GM23338 (cell line): ENCODE measurements at regions not wholly inside any gene's neighbourhood (a gene's known extent, or its start where the extent isn't known, plus 50 kb on each side); places are given as distances from the start of the nearest gene placed in this dataset.

ENCODE experiments used
- ATAC-seq: fragments of 200-7000 bp; cut with Tn5 transposase; 3 replicates; pipeline ENCODE4 v1.9.1; 2020
- DNase-seq: peaks from one replicate; pipeline ENCODE4 v3.0.0-alpha.2; 2015; ENCODE audit warnings: low spot score
- H2AFZ ChIP-seq: fragments of 200-600 bp; sonication (generic); 2 replicates; pipeline ENCODE4 v1.8.0; 2016; ENCODE audit warnings: antibody characterized with exemption, mild to moderate bottlenecking, moderate library complexity
- H3F3A ChIP-seq: fragments of 200-600 bp; sonication (generic); replicated peaks from 2 replicates; pipeline ENCODE4 v1.8.0; 2017; ENCODE audit warnings: antibody characterized with exemption, mixed run types, low read depth
- H3K27ac ChIP-seq: fragments of 200-600 bp; sonication (generic); 2 replicates; pipeline ENCODE4 v1.6.1; 2016; ENCODE audit warnings: low read depth
- H3K27me3 ChIP-seq: fragments of 200-600 bp; sonication (generic); 2 replicates; pipeline ENCODE4 v1.8.0; 2016; ENCODE audit warnings: mild to moderate bottlenecking, mixed run types, moderate library complexity; ENCODE audit not compliant: insufficient read depth
- H3K36me3 ChIP-seq: fragments of 200-600 bp; sonication (generic); 2 replicates; pipeline ENCODE4 v1.8.0; 2016; ENCODE audit warnings: mild to moderate bottlenecking; ENCODE audit not compliant: insufficient read depth
- H3K4me1 ChIP-seq: fragments of 200-600 bp; sonication (generic); 2 replicates; pipeline ENCODE4 v1.8.0; 2016; ENCODE audit warnings: mild to moderate bottlenecking, moderate library complexity; ENCODE audit not compliant: insufficient read depth
- H3K4me2 ChIP-seq: fragments of 200-600 bp; sonication (generic); 2 replicates; pipeline ENCODE4 v1.7.1; 2017; ENCODE audit warnings: mixed run types
- H3K4me3 ChIP-seq: fragments of 200-600 bp; sonication (generic); 2 replicates; pipeline ENCODE4 v1.6.1; 2016; ENCODE audit warnings: mixed run types
- H3K79me2 ChIP-seq: fragments of 200-600 bp; sonication (generic); replicated peaks from 2 replicates; pipeline ENCODE4 v1.8.0; 2017; ENCODE audit warnings: mild to moderate bottlenecking; ENCODE audit not compliant: insufficient read depth
- H3K9me2 ChIP-seq: fragments of 200-600 bp; sonication (generic); 2 replicates; pipeline ENCODE4 v1.8.0; 2017; ENCODE audit not compliant: insufficient read depth
- H4K20me1 ChIP-seq: fragments of 200-600 bp; sonication (generic); replicated peaks from 2 replicates; pipeline ENCODE4 v1.8.0; 2017; ENCODE audit warnings: mild to moderate bottlenecking; ENCODE audit not compliant: insufficient read depth
- H3K27ac Mint-ChIP-seq: 2 replicates; pipeline ENCODE4 v1.8.0; 2020; ENCODE audit warnings: inconsistent platforms, mild to moderate bottlenecking, moderate library complexity, mixed read lengths
- H3K27me3 Mint-ChIP-seq: 3 replicates; pipeline ENCODE4 v1.8.0; 2022; ENCODE audit warnings: low read depth, mild to moderate bottlenecking, moderate library complexity, mixed read lengths, inconsistent platforms; ENCODE audit not compliant: insufficient read depth, poor library complexity
- H3K36me3 Mint-ChIP-seq: 3 replicates; pipeline ENCODE4 v1.8.0; 2021; ENCODE audit warnings: low read depth, mild to moderate bottlenecking, inconsistent platforms, moderate library complexity, mixed read lengths
- H3K4me1 Mint-ChIP-seq: 3 replicates; pipeline ENCODE4 v1.8.0; 2020; ENCODE audit warnings: mild to moderate bottlenecking, inconsistent platforms, mixed read lengths
- H3K4me3 Mint-ChIP-seq: 3 replicates; pipeline ENCODE4 v1.8.0; 2021; ENCODE audit warnings: moderate library complexity, mild to moderate bottlenecking, inconsistent platforms, mixed read lengths
- H3K9me3 Mint-ChIP-seq: 3 replicates; pipeline ENCODE4 v1.8.0; 2020; ENCODE audit warnings: moderate library complexity, mild to moderate bottlenecking, inconsistent platforms, mixed read lengths
- CREB1 ChIP-seq: fragments of 250-450 bp; sonication (Bioruptor Pico); IDR thresholded peaks from 2 replicates; pipeline ENCODE4 v1.5.0; 2020; ENCODE audit warnings: low read depth, mild to moderate bottlenecking, moderate library complexity
- CTCF ChIP-seq, 2 experiments: fragments of 200-600 bp in 1 of 2; sonication (generic) in 1 of 2; conservative IDR thresholded peaks; 2 replicates each; pipeline versions ENCODE4 v1.5.1 to v1.6.1; 2016 to 2017; ENCODE audit warnings: antibody characterized with exemption in 2 of 2, low read depth in 2 of 2, mild to moderate bottlenecking in 2 of 2, moderate library complexity in 1 of 2
- EZH2 ChIP-seq: fragments of 200-600 bp; sonication (generic); IDR thresholded peaks from one replicate; pipeline ENCODE4 v1.8.0; 2017; ENCODE audit warnings: antibody characterized with exemption, mild to moderate bottlenecking, low read depth; ENCODE audit not compliant: unreplicated experiment
- EZH2phosphoT487 ChIP-seq: fragments of 200-600 bp; sonication (generic); IDR thresholded peaks from one replicate; pipeline ENCODE4 v1.8.1; 2018; ENCODE audit warnings: antibody characterized with exemption; ENCODE audit not compliant: unreplicated experiment
- JUNB ChIP-seq: IDR thresholded peaks from one replicate; pipeline ENCODE4 v1.6.1; 2016; ENCODE audit warnings: antibody characterized with exemption; ENCODE audit not compliant: unreplicated experiment
- NANOG ChIP-seq: IDR thresholded peaks from 2 replicates; pipeline ENCODE4 v1.6.1; 2016; ENCODE audit warnings: antibody characterized with exemption, borderline replicate concordance
- POLR2AphosphoS5 ChIP-seq: IDR thresholded peaks from 2 replicates; pipeline ENCODE4 v1.6.1; 2016; ENCODE audit warnings: antibody characterized with exemption, low read depth
- REST ChIP-seq: IDR thresholded peaks from one replicate; pipeline ENCODE4 v1.6.1; 2018; ENCODE audit warnings: antibody characterized with exemption; ENCODE audit not compliant: unreplicated experiment
- STAT1 ChIP-seq: IDR thresholded peaks from one replicate; pipeline ENCODE4 v1.6.1; 2016; ENCODE audit warnings: antibody characterized with exemption; ENCODE audit not compliant: unreplicated experiment
- ZNF114 ChIP-seq: fragments of 250-450 bp; sonication (Bioruptor Pico); IDR thresholded peaks from 2 replicates; pipeline ENCODE4 v1.5.0; 2020; ENCODE audit warnings: mild to moderate bottlenecking, moderate library complexity
- ZNF331 ChIP-seq: fragments of 250-450 bp; sonication (Bioruptor Pico); IDR thresholded peaks from 2 replicates; pipeline ENCODE4 v1.5.0; 2020; ENCODE audit warnings: low read depth, mild to moderate bottlenecking, moderate library complexity
- ZNF462 ChIP-seq: fragments of 250-450 bp; sonication (Bioruptor Pico); IDR thresholded peaks from 2 replicates; pipeline ENCODE4 v1.5.0; 2020; ENCODE audit warnings: mild to moderate bottlenecking, moderate library complexity
- TF ChIP-seq, protein P1 (sequence below): IDR thresholded peaks from 2 replicates; pipeline ENCODE4 v1.6.1; 2016; ENCODE audit warnings: antibody characterized with exemption

- no peaks in the 10 kb centered on the region for H4K20me1 ChIP-seq
- no peaks in the 10 kb centered on the region for H3K27me3 ChIP-seq
- H3K36me3 ChIP-seq = no peaks in the 10 kb centered on the region
- H3K9me2 ChIP-seq = no peaks in the 10 kb centered on the region
- no peak overlapping the region for H3K27ac ChIP-seq
- no peak overlapping the region for H2AFZ ChIP-seq
- Mint-ChIP-seq H3K27me3 (no peaks in the 10 kb centered on the region), H3K36me3 (no peaks in the 10 kb centered on the region; the same call in 2 of the 3 replicates), H3K27ac (no peak overlapping the region), H3K4me3 (no peak overlapping the region), H3K9me3 (no peaks in the 10 kb centered on the region), H3K4me1 (peaks cover 38% of the 10 kb centered on the region)
- H3F3A ChIP-seq = no peaks in the 10 kb centered on the region
- no peak overlapping the region for H3K4me2 ChIP-seq
- peaks cover 37% of the 10 kb centered on the region for H3K4me1 ChIP-seq
- TF ChIP-seq ZNF462 (CRISPR knock-in tag) = no peak
- no peak for TF ChIP-seq STAT1
- TF ChIP-seq NANOG = no peak
- no peak for TF ChIP-seq POLR2AphosphoS5
- TF ChIP-seq, protein P1, sequence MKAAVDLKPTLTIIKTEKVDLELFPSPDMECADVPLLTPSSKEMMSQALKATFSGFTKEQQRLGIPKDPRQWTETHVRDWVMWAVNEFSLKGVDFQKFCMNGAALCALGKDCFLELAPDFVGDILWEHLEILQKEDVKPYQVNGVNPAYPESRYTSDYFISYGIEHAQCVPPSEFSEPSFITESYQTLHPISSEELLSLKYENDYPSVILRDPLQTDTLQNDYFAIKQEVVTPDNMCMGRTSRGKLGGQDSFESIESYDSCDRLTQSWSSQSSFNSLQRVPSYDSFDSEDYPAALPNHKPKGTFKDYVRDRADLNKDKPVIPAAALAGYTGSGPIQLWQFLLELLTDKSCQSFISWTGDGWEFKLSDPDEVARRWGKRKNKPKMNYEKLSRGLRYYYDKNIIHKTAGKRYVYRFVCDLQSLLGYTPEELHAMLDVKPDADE = no peak
- TF ChIP-seq ZNF114 (CRISPR knock-in tag) = no peak
- TF ChIP-seq JUNB = no peak
- no peak for TF ChIP-seq CREB1 (CRISPR knock-in tag)
- no peak for TF ChIP-seq EZH2phosphoT487
- TF ChIP-seq REST = no peak
- TF ChIP-seq EZH2 = no peak
- TF ChIP-seq ZNF331 (CRISPR knock-in tag) = no peak
- TF ChIP-seq CTCF (conservative IDR thresholded peaks at IDR 0.05; ENCODE audit: low read depth in 2 of 2) = no peak
- no peaks in the 10 kb centered on the region for H3K79me2 ChIP-seq
- DNase-seq (no peak), ATAC-seq (no peak)
- no peak overlapping the region for H3K4me3 ChIP-seq
These were observed 86.6 kb upstream of the PPARGC1A start for GRCh38 chr4:23976423-23976822.
